ENCODE measurements at regions not wholly inside any gene's neighbourhood (a gene's known extent, or its start where the extent isn't known, plus 50 kb on each side); places are given as distances from the start of the nearest gene placed in this dataset.

DNA sequence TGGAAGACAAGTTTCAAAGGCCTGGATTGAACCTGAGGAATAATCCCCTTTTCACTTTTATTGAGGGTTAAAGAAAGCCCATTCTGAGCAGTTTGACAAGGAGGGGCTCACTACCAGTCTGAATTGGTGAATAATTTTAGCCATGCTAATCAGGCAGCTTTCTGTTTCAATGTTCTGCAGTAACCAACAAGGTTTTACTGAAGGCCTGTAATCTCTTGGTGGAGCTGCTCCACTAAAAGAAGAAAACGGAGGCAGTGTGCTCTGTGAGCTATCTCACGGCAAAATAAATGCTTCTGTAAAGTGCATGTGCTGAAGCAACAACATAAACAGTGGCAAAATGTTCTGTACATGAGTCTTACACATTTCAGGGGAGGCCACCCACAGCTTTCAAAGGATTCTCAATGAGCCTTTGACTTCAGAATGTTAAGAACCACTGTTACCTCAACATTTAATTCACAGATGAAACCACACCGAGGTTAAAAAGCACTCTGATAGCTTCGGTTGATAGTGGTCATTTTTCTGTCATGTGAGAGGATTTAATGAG is 111.2 kb downstream of the LRIG3 start:
- DNase-seq (ENCODE audit: low spot score) (no peak), ATAC-seq (no peak)

DNA sequence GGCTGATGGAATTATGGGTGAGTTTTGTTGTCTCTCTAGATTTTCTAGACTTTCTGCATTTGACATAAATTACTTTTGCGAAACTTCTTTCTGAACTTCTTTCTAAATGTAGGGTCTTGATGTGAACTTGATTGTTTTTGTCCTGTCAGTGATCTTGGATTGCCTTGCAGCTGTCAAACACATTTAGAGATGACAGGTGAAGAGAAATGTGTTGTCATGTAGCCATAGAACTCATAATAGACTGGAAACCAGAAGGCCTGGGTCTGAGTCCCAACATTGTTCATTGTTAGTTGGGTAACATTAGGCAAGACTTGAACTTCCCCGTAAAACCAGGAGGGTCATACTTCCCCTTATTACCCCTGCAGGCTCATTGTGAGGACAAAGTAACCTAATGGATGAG is 109.0 kb downstream of the LRIG3 start:
- ATAC-seq (no peak), DNase-seq (ENCODE audit: low spot score) (no peak)

DNA sequence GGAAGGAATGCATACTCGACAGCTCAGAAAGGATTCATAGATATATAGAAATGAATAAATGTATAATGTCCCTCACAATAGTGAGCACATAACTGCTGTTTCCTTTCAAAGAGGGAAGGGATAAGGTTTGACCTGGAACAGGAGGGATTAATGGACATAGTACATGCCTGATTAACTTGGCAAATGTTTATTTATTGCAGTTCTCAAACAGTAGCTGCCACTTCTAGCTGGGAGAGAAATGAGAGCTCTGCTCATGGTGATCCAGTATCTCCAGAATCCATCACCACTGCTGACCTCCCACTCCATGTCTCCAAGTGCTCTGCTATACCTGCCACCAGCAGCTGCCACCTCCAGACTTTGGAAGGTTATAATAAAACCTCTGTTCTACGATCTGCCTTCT is 108.1 kb downstream of the LRIG3 start:
- DNase-seq (ENCODE audit: low spot score) (no peak), ATAC-seq (peak; percentile 70)

DNA sequence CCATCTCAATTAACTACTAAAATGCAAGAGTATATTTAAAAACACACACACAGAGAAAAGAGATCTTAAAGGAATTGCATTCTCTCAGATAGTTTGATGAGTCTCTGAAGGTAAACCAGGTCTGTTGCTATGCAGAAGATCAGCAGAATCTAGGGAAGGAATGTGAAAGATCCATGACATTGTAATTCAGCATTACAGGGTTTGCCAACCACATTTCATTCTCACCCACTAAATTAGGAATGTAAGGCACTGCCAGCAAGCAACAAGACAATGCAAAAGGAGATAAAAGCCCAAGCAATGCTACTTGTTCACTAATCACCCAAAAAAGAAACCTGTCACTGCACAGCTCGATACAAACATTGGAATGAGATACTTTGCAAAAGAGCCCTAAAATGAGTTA is 106.3 kb downstream of the LRIG3 start:
- DNase-seq (ENCODE audit: low spot score) (no peak), ATAC-seq (no peak)

DNA sequence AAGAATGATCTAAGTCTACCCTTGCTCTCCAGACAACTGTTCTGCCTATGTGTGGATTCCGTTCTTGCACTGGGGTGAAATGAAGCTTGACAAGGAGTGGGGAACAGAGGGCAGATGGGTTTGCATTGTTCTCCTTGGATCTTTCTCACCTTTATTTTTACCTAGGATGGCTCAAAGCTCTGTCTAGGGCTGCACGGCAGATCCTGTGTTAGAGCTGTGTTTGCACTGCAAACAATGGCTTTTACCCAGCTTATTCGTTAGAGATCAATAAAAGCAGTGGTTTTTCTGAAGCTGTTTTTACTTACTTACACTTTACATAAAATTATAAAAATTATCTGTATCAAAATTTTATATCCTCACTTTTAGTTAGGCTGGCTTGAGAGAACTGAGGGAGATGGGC is 105.1 kb downstream of the LRIG3 start:
- no peak for DNase-seq (ENCODE audit: low spot score)
- peak; percentile 77 for ATAC-seq

DNA sequence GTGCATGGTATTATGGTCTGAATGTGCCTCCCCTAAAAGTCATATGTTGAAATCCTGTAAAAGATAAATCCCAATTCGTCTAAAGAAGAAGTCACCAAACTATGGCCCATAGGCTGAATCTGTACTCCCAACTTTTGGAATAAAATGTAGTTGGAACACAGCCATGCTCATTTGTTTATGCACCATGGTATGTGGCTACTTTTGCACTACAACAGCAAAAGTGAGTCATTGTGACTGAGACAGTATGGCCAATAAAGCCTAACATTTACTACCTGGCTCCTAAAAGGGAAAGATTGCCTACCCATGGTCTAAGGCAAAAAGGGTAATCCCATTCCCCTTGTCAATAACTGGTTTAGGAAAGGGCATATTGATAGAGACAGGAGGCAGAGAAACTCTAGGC is 101.8 kb downstream of the LRIG3 start:
- ATAC-seq (no peak), DNase-seq (ENCODE audit: low spot score) (no peak)

DNA sequence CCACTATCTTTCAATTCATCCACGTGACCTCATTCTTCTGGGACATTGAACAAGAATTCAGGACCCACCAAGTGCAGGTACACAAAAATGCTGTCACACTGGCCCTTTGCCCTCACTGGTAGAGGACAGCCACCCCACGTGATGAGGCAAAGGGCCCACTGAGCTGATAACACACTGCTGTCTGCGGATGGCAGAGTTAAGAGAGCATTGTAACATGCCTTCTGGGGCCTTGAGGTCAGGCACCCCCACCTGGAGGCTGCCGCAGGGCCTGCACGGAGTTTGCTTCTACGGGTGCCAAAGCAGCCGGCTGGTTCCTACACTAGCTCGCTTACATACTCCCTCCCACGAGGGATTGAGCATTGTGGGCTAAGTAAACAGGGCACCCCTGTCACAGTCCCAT is 101.0 kb downstream of the LRIG3 start:
- peak; percentile 62 for DNase-seq (ENCODE audit: low spot score)
- peak; percentile 88 for ATAC-seq

DNA sequence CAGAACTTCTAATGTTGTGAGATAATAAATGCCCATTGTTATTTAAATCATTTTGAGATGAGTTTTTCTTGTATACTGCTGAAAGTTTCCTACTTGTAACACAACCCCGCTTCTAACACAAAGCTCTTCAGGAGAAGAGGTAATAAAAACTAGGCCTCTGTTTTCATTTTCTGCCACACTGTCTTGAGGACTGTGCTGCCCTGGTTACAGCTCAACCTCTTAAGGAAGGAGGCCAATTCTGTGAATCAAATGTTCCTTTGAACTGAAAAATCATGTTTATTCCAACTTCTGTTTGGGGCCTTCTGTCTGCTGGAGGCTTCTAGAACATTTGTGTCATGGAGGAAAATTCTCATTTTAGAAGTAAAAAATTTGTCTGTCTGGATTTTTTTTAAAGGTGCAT is 100.3 kb downstream of the LRIG3 start:
- DNase-seq (ENCODE audit: low spot score), result no peak
- ATAC-seq, result no peak

Data from left lobe of liver (tissue), 2 donors.